ENCODE measurements at regions not wholly inside any gene's neighbourhood (a gene's known extent, or its start where the extent isn't known, plus 50 kb on each side); places are given as distances from the start of the nearest gene placed in this dataset.

DNA sequence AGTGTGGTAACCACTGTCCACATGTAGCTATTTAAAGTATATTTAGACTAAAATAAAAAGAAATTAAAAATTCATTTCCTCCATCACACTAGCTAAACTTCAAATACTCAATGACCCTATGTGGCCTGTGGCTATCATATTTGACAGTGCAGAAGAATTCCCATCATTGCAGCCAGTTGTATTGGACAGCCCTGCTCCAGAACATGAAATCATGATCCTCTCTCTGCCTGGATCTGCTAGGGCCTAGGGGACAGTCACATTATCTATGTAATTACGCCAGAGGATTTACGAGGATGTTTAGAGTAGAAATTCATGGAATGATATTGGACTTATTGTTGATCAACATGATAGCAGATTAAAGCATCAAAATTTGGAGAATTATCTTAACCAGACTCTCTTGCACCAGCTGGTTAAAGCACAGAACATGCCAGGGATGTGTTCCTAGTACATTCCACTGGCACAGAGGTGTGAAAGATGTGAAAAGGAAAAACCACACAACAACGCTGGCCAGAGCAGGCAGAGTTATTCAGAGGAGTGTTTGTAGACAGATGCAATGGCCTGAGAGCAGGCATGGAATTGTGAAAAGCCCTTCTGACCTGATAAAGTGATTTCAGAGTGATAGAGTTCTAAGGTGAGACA is 108.9 kb upstream of the STARD13 start:
- H3K27me3 ChIP-seq: no peaks in the 10 kb centered on the region
- WGBS, 3 donors: 82 to 86% (median 84%) methylated on average over 3 of the region's 3 CpGs
- H3K4me3 ChIP-seq: no peak overlapping the region
- H3K9me3 ChIP-seq: no peaks in the 10 kb centered on the region
- H3K36me3 ChIP-seq: no peaks in the 10 kb centered on the region
- no peak overlapping the region for H3K27ac ChIP-seq
- intact Hi-C loops (cut with DNase I): no loop called here
- DNase-seq: no peak
- H3K4me1 ChIP-seq (ENCODE audit: insufficient read depth): no peaks in the 10 kb centered on the region
- TF ChIP-seq, protein P1, sequence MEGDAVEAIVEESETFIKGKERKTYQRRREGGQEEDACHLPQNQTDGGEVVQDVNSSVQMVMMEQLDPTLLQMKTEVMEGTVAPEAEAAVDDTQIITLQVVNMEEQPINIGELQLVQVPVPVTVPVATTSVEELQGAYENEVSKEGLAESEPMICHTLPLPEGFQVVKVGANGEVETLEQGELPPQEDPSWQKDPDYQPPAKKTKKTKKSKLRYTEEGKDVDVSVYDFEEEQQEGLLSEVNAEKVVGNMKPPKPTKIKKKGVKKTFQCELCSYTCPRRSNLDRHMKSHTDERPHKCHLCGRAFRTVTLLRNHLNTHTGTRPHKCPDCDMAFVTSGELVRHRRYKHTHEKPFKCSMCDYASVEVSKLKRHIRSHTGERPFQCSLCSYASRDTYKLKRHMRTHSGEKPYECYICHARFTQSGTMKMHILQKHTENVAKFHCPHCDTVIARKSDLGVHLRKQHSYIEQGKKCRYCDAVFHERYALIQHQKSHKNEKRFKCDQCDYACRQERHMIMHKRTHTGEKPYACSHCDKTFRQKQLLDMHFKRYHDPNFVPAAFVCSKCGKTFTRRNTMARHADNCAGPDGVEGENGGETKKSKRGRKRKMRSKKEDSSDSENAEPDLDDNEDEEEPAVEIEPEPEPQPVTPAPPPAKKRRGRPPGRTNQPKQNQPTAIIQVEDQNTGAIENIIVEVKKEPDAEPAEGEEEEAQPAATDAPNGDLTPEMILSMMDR (IDR thresholded peaks at IDR 0.05): no peak
- TF ChIP-seq EP300 (IDR thresholded peaks at IDR 0.05) (no peak), POLR2A (IDR thresholded peaks at IDR 0.05) (no peak)

- Histone ChIP-seq H3K27ac (no peak overlapping the region), H3K4me1 (ENCODE audit: insufficient read depth) (no peaks in the 10 kb centered on the region), H3K36me3 (no peaks in the 10 kb centered on the region), H3K9me3 (no peaks in the 10 kb centered on the region), H3K4me3 (no peak overlapping the region), H3K27me3 (no peaks in the 10 kb centered on the region)
- TF ChIP-seq EP300 (IDR thresholded peaks at IDR 0.05) (no peak), POLR2A (IDR thresholded peaks at IDR 0.05) (no peak)
- TF ChIP-seq, protein P1 (IDR thresholded peaks at IDR 0.05): no peak
- no peak for DNase-seq
- WGBS, 3 donors: 75 to 81% (median 80%) methylated on average over 4 of the region's 4 CpGs
- intact Hi-C loops (cut with DNase I): no loop called here
These were observed 115.7 kb upstream of the STARD13 start for GRCh38 chr13:33401238-33401637.

- no peak overlapping the region for H3K4me3 ChIP-seq
- 76 to 81% (median 80%) methylated on average over 7 of the region's 7 CpGs for WGBS, 3 donors
- no peaks in the 10 kb centered on the region for H3K27me3 ChIP-seq
- TF ChIP-seq POLR2A (IDR thresholded peaks at IDR 0.05) (no peak), EP300 (IDR thresholded peaks at IDR 0.05) (no peak)
- TF ChIP-seq, protein P1 (IDR thresholded peaks at IDR 0.05): no peak
- no peaks in the 10 kb centered on the region for H3K36me3 ChIP-seq
- intact Hi-C loops (cut with DNase I): no loop called here
- no peaks in the 10 kb centered on the region for H3K9me3 ChIP-seq
- no peak overlapping the region for H3K27ac ChIP-seq
- H3K4me1 ChIP-seq (ENCODE audit: insufficient read depth): no peaks in the 10 kb centered on the region
- no peak for DNase-seq
These were observed 117.4 kb upstream of the STARD13 start for GRCh38 chr13:33402975-33403374.

- WGBS, 3 donors: 61 to 71% (median 64%) methylated on average over 5 of the region's 5 CpGs
- Histone ChIP-seq H3K4me1 (ENCODE audit: insufficient read depth) (no peaks in the 10 kb centered on the region), H3K27me3 (no peaks in the 10 kb centered on the region), H3K9me3 (no peaks in the 10 kb centered on the region), H3K27ac (no peak overlapping the region), H3K4me3 (no peak overlapping the region), H3K36me3 (no peaks in the 10 kb centered on the region)
- intact Hi-C loops (cut with DNase I): no loop called here
- no peak for TF ChIP-seq EP300 (IDR thresholded peaks at IDR 0.05)
- TF ChIP-seq POLR2A (IDR thresholded peaks at IDR 0.05): no peak
- TF ChIP-seq, protein P1 (IDR thresholded peaks at IDR 0.05): no peak
- DNase-seq: no peak
These were observed 118.3 kb upstream of the STARD13 start for GRCh38 chr13:33403807-33404362.

Data from ovary (tissue), 7 donors.